WTC11 (cell line): ENCODE measurements at regions not wholly inside any gene's neighbourhood (a gene's known extent, or its start where the extent isn't known, plus 50 kb on each side); places are given as distances from the start of the nearest gene placed in this dataset.

Experiments used
- ATAC-seq: fragments of 200-7000 bp; cut with Tn5 transposase; 2 replicates; pipeline ENCODE4 v1.10.0; 2021; ENCODE audit warnings: mild to moderate bottlenecking, moderate library complexity
- CTCF ChIA-PET: fragments of 300-600 bp; sonication (Branson Sonifier 250); formaldehyde crosslinking; loops from one replicate; lab custom pipeline; 2021; ENCODE audit warnings: antibody characterized with exemption; lab: Charles Lee
- POLR2A ChIA-PET: fragments of 350-600 bp; sonication (Branson Sonifier 250); formaldehyde crosslinking; loops from one replicate; lab custom pipeline; 2021; ENCODE audit warnings: antibody characterized with exemption; lab: Charles Lee
- DNase-seq: peaks from one replicate; pipeline ENCODE4 v3.0.0; 2021; ENCODE audit warnings: low spot score
- H3K27ac Mint-ChIP-seq: 2 replicates; pipeline ENCODE4 v1.8.0; 2021; ENCODE audit warnings: mixed read lengths
- H3K27me3 Mint-ChIP-seq: 2 replicates; pipeline ENCODE4 v1.8.0; 2021; ENCODE audit warnings: low read depth, mild to moderate bottlenecking, moderate library complexity, mixed read lengths
- H3K36me3 Mint-ChIP-seq: 2 replicates; pipeline ENCODE4 v1.8.0; 2021; ENCODE audit warnings: mixed read lengths
- H3K4me1 Mint-ChIP-seq: 2 replicates; pipeline ENCODE4 v1.8.0; 2022; ENCODE audit warnings: mixed read lengths
- H3K4me3 Mint-ChIP-seq: 2 replicates; pipeline ENCODE4 v1.8.0; 2021; ENCODE audit warnings: mild to moderate bottlenecking, moderate library complexity, mixed read lengths
- H3K9me3 Mint-ChIP-seq: 2 replicates; pipeline ENCODE4 v1.8.0; 2021; ENCODE audit warnings: mixed read lengths
- ATF2 ChIP-seq: sonication (generic); formaldehyde crosslinking; IDR thresholded peaks from 2 replicates; pipeline ENCODE4 v1.8.1; 2022; ENCODE audit warnings: low read depth, missing genetic modification reagents, borderline replicate concordance
- CDX4 ChIP-seq: fragments of 250-450 bp; sonication (Bioruptor Pico); IDR thresholded peaks from 2 replicates; pipeline ENCODE4 v1.9.0; 2021; ENCODE audit warnings: moderate library complexity, mild to moderate bottlenecking, inconsistent platforms, borderline replicate concordance
- CREM ChIP-seq: sonication (generic); formaldehyde crosslinking; IDR thresholded peaks from 2 replicates; pipeline ENCODE4 v1.8.1; 2022; ENCODE audit warnings: mild to moderate bottlenecking, missing genetic modification reagents, moderate library complexity
- CTCF ChIP-seq: fragments of 200-600 bp; IDR thresholded peaks from 2 replicates; pipeline ENCODE4 v1.8.0; 2022; ENCODE audit warnings: antibody characterized with exemption
- FOXK1 ChIP-seq: sonication (generic); formaldehyde crosslinking; IDR thresholded peaks from 2 replicates; pipeline ENCODE4 v1.8.0; 2022; ENCODE audit warnings: mild to moderate bottlenecking, moderate library complexity, missing genetic modification reagents
- RORB ChIP-seq: fragments of 250-450 bp; sonication (Bioruptor Pico); IDR thresholded peaks from 2 replicates; pipeline ENCODE4 v1.9.0; 2021; ENCODE audit warnings: mild to moderate bottlenecking
- ZNF263 ChIP-seq: sonication (generic); formaldehyde crosslinking; IDR thresholded peaks from 2 replicates; pipeline ENCODE4 v1.8.1; 2022; ENCODE audit warnings: low read depth, mild to moderate bottlenecking, moderate library complexity, missing genetic modification reagents
- TF ChIP-seq, protein P1 (sequence below): sonication (generic); formaldehyde crosslinking; IDR thresholded peaks from 2 replicates; pipeline ENCODE4 v1.8.1; 2023; ENCODE audit warnings: mild to moderate bottlenecking, moderate library complexity, missing genetic modification reagents
- TF ChIP-seq, protein P2 (sequence below): fragments of 250-450 bp; sonication (Bioruptor Pico); IDR thresholded peaks from 2 replicates; pipeline ENCODE4 v1.9.0; 2021; ENCODE audit warnings: mild to moderate bottlenecking, borderline replicate concordance
- TF ChIP-seq, protein P3 (sequence below): sonication (generic); formaldehyde crosslinking; IDR thresholded peaks from 2 replicates; pipeline ENCODE4 v1.8.0; 2022; ENCODE audit warnings: mild to moderate bottlenecking, missing genetic modification reagents

DNA sequence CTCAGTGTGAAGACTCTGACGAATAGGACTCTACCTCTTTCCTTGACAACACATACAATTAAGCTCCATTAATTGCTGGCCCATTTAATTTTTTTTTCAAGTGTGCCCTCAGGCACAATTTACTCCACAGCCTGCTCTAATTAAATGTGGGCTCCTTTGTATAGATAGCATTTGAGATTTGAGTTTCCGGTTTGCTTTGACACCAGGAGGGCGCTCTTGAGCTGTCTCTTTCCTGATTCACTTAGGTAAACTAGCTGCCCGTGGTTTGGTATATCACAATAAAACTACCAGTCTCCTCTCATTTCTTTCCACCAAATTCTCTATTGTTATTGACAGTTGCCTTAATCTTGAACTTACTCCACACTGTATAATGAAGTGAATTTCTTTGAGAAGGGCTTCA lies 666.0 kb downstream of the DSC3 start:
- peak; percentile 94 for ATAC-seq
- no peak for TF ChIP-seq RORB (CRISPR knock-in tag)
- TF ChIP-seq CREM (CRISPR knock-in tag) = no peak
- TF ChIP-seq, protein P1, sequence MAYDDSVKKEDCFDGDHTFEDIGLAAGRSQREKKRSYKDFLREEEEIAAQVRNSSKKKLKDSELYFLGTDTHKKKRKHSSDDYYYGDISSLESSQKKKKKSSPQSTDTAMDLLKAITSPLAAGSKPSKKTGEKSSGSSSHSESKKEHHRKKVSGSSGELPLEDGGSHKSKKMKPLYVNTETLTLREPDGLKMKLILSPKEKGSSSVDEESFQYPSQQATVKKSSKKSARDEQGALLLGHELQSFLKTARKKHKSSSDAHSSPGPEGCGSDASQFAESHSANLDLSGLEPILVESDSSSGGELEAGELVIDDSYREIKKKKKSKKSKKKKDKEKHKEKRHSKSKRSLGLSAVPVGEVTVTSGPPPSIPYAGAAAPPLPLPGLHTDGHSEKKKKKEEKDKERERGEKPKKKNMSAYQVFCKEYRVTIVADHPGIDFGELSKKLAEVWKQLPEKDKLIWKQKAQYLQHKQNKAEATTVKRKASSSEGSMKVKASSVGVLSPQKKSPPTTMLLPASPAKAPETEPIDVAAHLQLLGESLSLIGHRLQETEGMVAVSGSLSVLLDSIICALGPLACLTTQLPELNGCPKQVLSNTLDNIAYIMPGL (CRISPR knock-in tag) = no peak
- no peak for TF ChIP-seq CDX4 (CRISPR knock-in tag)
- TF ChIP-seq ZNF263 (CRISPR knock-in tag) = no peak
- TF ChIP-seq CTCF = peak; percentile 51; the same call in 1 of the 2 replicates
- Mint-ChIP-seq H3K4me1 (peaks cover 15% of the 10 kb centered on the region), H3K27ac (no peak overlapping the region), H3K9me3 (peaks cover 20% of the 10 kb centered on the region), H3K27me3 (no peaks in the 10 kb centered on the region; the same call in 1 of the 2 replicates), H3K36me3 (peaks cover 12% of the 10 kb centered on the region), H3K4me3 (no peak overlapping the region)
- DNase-seq = peak; percentile 62
- POLR2A ChIA-PET = interaction anchor here (1.1 kb wide), 1 partner anchor 514 kb away, joined by 3 read pairs; no protein-coding TSS in a partner anchor
- CTCF ChIA-PET = interaction anchor here (0.6 to 2.1 kb wide), 17 partner anchors 9 to 550 kb away, joined by 3 to 28 read pairs (median 4); no protein-coding TSS in a partner anchor

DNA sequence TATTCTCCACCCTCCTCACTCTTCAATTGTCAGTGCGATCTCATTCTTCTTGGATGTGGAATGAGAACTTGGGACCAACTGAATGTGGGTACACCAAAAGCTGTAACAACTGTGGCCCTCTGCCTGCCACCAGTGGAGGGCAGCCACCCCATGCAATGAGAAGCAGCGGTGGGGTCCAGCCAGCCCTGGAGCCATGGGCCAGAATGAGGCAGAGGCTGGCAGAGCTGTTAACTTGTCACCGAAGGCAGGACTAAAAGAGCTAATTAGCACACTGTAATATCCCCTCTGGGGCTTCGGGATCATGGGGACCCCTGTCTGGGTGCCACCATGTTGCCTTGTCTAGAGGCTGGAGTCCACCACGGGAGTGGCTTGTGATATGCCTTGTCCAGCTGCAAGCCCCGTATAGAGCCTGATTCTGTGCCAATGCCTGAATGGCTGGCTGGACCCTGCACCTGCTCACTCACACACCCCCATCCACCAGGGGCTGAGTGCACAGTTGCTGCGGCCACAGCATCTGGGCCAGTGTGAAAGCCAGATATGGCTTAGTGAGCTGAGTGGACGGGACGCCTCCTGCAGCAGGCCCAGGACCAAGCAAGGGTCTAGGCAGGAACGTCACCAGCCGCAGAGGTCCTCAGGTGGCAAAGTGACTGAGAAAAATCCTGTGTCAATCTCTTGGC lies 680.5 kb downstream of the DSC3 start:
- no peaks in the 10 kb centered on the region for H3K9me3 Mint-ChIP-seq
- TF ChIP-seq ATF2 (no peak), ZNF263 (CRISPR knock-in tag) (no peak), FOXK1 (no peak)
- TF ChIP-seq, protein P2, sequence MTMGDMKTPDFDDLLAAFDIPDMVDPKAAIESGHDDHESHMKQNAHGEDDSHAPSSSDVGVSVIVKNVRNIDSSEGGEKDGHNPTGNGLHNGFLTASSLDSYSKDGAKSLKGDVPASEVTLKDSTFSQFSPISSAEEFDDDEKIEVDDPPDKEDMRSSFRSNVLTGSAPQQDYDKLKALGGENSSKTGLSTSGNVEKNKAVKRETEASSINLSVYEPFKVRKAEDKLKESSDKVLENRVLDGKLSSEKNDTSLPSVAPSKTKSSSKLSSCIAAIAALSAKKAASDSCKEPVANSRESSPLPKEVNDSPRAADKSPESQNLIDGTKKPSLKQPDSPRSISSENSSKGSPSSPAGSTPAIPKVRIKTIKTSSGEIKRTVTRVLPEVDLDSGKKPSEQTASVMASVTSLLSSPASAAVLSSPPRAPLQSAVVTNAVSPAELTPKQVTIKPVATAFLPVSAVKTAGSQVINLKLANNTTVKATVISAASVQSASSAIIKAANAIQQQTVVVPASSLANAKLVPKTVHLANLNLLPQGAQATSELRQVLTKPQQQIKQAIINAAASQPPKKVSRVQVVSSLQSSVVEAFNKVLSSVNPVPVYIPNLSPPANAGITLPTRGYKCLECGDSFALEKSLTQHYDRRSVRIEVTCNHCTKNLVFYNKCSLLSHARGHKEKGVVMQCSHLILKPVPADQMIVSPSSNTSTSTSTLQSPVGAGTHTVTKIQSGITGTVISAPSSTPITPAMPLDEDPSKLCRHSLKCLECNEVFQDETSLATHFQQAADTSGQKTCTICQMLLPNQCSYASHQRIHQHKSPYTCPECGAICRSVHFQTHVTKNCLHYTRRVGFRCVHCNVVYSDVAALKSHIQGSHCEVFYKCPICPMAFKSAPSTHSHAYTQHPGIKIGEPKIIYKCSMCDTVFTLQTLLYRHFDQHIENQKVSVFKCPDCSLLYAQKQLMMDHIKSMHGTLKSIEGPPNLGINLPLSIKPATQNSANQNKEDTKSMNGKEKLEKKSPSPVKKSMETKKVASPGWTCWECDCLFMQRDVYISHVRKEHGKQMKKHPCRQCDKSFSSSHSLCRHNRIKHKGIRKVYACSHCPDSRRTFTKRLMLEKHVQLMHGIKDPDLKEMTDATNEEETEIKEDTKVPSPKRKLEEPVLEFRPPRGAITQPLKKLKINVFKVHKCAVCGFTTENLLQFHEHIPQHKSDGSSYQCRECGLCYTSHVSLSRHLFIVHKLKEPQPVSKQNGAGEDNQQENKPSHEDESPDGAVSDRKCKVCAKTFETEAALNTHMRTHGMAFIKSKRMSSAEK (CRISPR knock-in tag) = no peak
- TF ChIP-seq, protein P3, sequence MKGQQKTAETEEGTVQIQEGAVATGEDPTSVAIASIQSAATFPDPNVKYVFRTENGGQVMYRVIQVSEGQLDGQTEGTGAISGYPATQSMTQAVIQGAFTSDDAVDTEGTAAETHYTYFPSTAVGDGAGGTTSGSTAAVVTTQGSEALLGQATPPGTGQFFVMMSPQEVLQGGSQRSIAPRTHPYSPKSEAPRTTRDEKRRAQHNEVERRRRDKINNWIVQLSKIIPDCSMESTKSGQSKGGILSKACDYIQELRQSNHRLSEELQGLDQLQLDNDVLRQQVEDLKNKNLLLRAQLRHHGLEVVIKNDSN (CRISPR knock-in tag) = no peak
- H3K4me1 Mint-ChIP-seq = peaks cover 11% of the 10 kb centered on the region
- ATAC-seq (peak; percentile 72), DNase-seq (peak; percentile 25)
- H3K36me3 Mint-ChIP-seq = no peaks in the 10 kb centered on the region
- ChIA-PET CTCF (interaction anchor here (1.3 to 1.8 kb wide), 2 partner anchors 81 to 528 kb away, joined by 4 to 7 read pairs; no protein-coding TSS in a partner anchor), POLR2A (no interaction called here)
- H3K4me3 Mint-ChIP-seq = no peak overlapping the region
- H3K27ac Mint-ChIP-seq = no peak overlapping the region
- no peaks in the 10 kb centered on the region for H3K27me3 Mint-ChIP-seq
